ENCODE measurements at regions not wholly inside any gene's neighbourhood (a gene's known extent, or its start where the extent isn't known, plus 50 kb on each side); places are given as distances from the start of the nearest gene placed in this dataset.
A peak's percentile ranks its signal among the peaks of the same experiment; 100 is the strongest.

DNA sequence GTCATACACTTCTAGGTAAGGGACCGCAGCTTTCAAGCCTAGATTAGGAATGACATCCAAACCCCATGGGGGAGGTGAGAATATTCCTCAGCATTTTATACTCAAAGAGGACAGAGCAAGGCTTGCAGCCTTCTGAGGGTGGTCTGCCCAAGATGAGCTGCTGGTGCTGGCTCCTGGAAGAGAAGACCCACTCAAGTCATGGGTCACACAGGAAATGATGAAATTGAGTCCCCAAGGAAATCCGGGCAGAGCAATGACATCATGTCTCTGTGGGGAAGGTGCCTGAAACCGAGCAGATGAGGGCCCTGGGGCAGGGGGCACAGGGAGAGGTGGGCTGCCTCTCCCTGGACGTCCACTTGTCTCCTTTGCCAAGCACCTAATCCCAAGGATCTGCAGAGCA, 468.7 kb downstream of the TSHZ3 start:
- H3K4me3 ChIP-seq = no peak overlapping the region
- DNase-seq = no peak
- no peaks in the 10 kb centered on the region for H3K9me3 ChIP-seq

DNA sequence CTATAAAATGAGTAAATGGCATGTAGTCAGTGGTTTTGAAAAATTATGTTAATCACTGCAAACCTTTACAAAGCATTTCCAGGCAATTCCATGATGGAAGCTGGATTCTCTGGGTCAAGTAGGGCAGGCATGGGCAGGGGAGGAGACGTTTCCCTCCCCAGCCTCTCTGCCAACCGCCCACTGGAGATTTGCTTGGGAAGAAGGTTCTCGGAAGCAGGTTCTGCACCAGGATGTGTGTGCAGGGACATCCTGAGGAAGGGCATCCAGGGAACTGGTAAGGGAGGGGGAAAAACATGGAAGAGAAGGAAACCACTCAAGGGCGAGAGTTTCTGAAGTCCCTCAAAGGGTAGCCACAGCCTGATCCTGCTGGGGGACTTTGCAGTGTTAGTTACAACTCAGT, 469.1 kb downstream of the TSHZ3 start:
- DNase-seq (no peak), ATAC-seq (no peak)
- TF ChIP-seq, protein P1, sequence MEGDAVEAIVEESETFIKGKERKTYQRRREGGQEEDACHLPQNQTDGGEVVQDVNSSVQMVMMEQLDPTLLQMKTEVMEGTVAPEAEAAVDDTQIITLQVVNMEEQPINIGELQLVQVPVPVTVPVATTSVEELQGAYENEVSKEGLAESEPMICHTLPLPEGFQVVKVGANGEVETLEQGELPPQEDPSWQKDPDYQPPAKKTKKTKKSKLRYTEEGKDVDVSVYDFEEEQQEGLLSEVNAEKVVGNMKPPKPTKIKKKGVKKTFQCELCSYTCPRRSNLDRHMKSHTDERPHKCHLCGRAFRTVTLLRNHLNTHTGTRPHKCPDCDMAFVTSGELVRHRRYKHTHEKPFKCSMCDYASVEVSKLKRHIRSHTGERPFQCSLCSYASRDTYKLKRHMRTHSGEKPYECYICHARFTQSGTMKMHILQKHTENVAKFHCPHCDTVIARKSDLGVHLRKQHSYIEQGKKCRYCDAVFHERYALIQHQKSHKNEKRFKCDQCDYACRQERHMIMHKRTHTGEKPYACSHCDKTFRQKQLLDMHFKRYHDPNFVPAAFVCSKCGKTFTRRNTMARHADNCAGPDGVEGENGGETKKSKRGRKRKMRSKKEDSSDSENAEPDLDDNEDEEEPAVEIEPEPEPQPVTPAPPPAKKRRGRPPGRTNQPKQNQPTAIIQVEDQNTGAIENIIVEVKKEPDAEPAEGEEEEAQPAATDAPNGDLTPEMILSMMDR (IDR thresholded peaks at IDR 0.05) = no peak
- intact Hi-C loops (cut with DNase I) = no loop called here
- Histone ChIP-seq H3K4me3 (no peak overlapping the region), H3K4me1 (no peaks in the 10 kb centered on the region), H3K36me3 (no peaks in the 10 kb centered on the region), H3K27ac (no peak overlapping the region), H3K9me3 (no peaks in the 10 kb centered on the region), H3K27me3 (no peaks in the 10 kb centered on the region)

More for the DNA sequence above, 468.7 kb downstream of the TSHZ3 start:
- Histone ChIP-seq H3K4me1 (no peaks in the 10 kb centered on the region), H3K27ac (no peak overlapping the region), H3K27me3 (no peaks in the 10 kb centered on the region), H3K36me3 (no peaks in the 10 kb centered on the region)
- TF ChIP-seq, protein P1 (IDR thresholded peaks at IDR 0.05) = no peak
- intact Hi-C loops (cut with DNase I) = no loop called here
- ATAC-seq = no peak

DNA sequence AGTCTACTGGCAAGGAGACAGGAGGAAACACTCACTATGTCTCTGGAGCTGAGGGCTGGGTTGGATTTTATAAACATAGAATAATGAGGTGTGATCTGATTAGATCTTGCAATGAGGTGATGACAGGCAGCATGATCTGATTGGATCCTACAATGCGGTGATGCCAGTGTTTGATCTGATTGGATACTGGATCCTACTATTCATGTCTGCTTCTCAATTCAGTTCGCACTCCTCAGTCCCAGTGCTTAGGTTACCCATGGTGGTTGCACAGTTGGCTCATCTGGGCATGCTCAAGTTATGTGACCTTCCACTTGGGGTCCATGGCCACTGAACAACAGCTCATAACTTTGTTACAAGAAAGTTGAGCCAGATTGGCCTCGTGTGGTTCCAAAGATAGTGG, 469.5 kb downstream of the TSHZ3 start:
- intact Hi-C loops (cut with DNase I) = no loop called here
- TF ChIP-seq, protein P1 (IDR thresholded peaks at IDR 0.05) = no peak
- Histone ChIP-seq H3K4me3 (no peak overlapping the region), H3K36me3 (no peaks in the 10 kb centered on the region), H3K4me1 (no peaks in the 10 kb centered on the region), H3K27me3 (no peaks in the 10 kb centered on the region), H3K9me3 (no peaks in the 10 kb centered on the region), H3K27ac (no peak overlapping the region)
- no peak for ATAC-seq
- no peak for DNase-seq

DNA sequence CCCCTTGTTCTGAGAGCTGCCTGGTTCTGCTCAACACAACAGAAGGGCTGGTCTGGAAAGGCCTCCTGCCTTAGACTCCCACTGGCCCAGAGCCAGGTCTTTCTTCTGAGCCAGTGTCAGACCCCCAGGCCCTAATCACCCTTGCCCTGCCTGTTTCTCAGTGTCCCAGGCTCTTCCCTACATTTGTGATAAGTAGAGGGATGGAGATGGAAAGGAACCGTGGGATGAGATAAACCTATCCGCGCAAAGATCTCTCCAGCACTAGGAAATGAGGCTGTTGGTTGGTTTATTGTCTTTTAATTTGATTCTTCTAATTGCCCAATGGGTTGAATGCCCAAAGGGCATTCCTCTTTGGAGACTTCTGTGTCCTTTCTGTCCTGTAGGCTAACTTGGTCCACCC, 470.0 kb downstream of the TSHZ3 start:
- H3K4me3 ChIP-seq = no peak overlapping the region
- H3K9me3 ChIP-seq = no peaks in the 10 kb centered on the region
- DNase-seq = no peak
- intact Hi-C loops (cut with DNase I) = no loop called here
- H3K4me1 ChIP-seq = no peaks in the 10 kb centered on the region
- TF ChIP-seq, protein P1 (IDR thresholded peaks at IDR 0.05) = no peak
- no peaks in the 10 kb centered on the region for H3K27me3 ChIP-seq
- no peaks in the 10 kb centered on the region for H3K36me3 ChIP-seq
- H3K27ac ChIP-seq = no peak overlapping the region
- ATAC-seq = no peak

DNA sequence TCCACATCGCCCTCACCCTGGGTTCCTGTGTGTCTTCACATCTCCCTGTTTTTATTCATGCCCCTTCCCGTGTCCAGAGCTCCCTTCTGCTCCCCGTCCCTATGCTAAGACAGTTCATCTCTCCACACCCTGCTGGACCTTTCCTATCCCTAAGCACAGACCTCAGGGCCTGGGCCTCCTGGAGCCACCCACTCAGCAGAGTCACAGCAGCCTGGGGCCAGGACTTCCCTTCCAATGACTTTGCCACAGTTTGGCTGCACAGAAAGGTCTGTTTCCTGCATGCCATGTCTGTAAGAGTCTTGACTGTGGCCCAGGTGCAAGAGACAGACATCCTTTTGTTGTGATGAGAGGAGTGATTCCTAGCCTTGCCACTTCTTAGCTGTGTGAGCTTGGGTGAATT, 470.7 kb downstream of the TSHZ3 start:
- no peaks in the 10 kb centered on the region for H3K9me3 ChIP-seq
- H3K4me3 ChIP-seq = no peak overlapping the region
- TF ChIP-seq, protein P1 (IDR thresholded peaks at IDR 0.05) = no peak
- H3K36me3 ChIP-seq = no peaks in the 10 kb centered on the region
- no peak for ATAC-seq
- no peak for DNase-seq
- no peaks in the 10 kb centered on the region for H3K27me3 ChIP-seq
- intact Hi-C loops (cut with DNase I) = no loop called here
- H3K27ac ChIP-seq = no peak overlapping the region
- no peaks in the 10 kb centered on the region for H3K4me1 ChIP-seq

DNA sequence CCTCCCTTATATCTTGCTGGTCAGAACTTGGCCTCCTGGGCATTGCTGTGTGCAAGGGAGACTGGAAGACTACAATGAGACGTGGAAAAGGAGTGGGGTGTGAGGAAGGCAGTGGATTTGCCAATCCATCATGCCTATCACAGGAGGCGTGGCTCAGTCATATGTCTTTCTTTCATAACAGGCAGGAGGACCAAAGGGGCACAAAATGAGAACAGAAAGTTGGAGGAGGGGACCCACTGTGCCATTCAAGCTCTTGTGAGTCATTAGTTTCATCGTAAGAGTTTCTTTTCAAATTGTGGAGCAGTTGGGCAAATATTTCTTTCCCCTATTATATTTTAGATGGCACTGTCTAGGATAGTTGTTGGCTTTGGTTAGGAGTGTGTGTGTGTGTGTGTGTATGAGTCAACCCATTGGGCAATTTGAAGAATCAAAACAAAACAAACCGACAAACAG, 471.5 kb downstream of the TSHZ3 start:
- H3K27me3 ChIP-seq = no peaks in the 10 kb centered on the region
- no peak overlapping the region for H3K4me3 ChIP-seq
- TF ChIP-seq, protein P1 (IDR thresholded peaks at IDR 0.05) = no peak
- DNase-seq (peak; percentile 56), ATAC-seq (peak; percentile 86)
- no peaks in the 10 kb centered on the region for H3K36me3 ChIP-seq
- intact Hi-C loops (cut with DNase I) = no loop called here
- H3K4me1 ChIP-seq = no peaks in the 10 kb centered on the region
- no peaks in the 10 kb centered on the region for H3K9me3 ChIP-seq
- no peak overlapping the region for H3K27ac ChIP-seq
